ENCODE measurements at regions not wholly inside any gene's neighbourhood (a gene's known extent, or its start where the extent isn't known, plus 50 kb on each side); places are given as distances from the start of the nearest gene placed in this dataset.

GRCh38 chrX:129043138-129043537, 480.2 kb downstream of the SMARCA1 start:
- intact Hi-C loops (cut with DNase I) = no loop called here
- TF ChIP-seq EP300 (IDR thresholded peaks at IDR 0.05) = no peak
- H3K9me3 ChIP-seq = no peaks in the 10 kb centered on the region
- WGBS, 2 donors = 91 to 94% methylated on average over 11 of the region's 11 CpGs
- no peaks in the 10 kb centered on the region for H3K27me3 ChIP-seq
- H3K4me1 ChIP-seq = no peaks in the 10 kb centered on the region
- no peak overlapping the region for H3K27ac ChIP-seq
- no peak overlapping the region for H3K4me3 ChIP-seq
- H3K36me3 ChIP-seq = no peaks in the 10 kb centered on the region
- DNase-seq = no peak

DNA sequence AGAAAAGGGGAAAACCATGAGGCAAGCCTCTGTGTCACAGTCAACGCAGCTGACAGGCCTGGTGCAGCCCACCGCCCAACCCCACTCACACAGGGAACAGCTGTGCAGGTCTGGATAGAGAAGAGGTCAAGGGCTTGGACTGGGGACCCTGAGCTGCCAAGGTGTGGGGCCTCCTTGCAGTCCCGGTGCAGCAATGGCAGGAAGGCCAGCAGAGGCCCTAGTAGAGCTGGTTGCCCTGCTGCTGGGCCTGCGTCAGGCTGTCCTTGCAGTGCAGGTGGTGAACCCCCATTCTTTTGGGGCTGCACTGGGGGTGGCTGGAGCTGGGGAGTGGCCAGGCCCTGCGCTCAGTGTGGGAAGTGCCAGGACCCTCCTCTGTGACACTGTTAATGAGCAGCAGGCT, 482.0 kb downstream of the SMARCA1 start:
- no peak for DNase-seq
- Histone ChIP-seq H3K4me1 (no peaks in the 10 kb centered on the region), H3K9me3 (no peaks in the 10 kb centered on the region), H3K27ac (no peak overlapping the region), H3K27me3 (no peaks in the 10 kb centered on the region), H3K36me3 (no peaks in the 10 kb centered on the region), H3K4me3 (no peak overlapping the region)
- intact Hi-C loops (cut with DNase I) = no loop called here
- TF ChIP-seq POLR2A (IDR thresholded peaks at IDR 0.05) = no peak
- TF ChIP-seq EP300 (IDR thresholded peaks at IDR 0.05) = no peak
- TF ChIP-seq, protein P1, sequence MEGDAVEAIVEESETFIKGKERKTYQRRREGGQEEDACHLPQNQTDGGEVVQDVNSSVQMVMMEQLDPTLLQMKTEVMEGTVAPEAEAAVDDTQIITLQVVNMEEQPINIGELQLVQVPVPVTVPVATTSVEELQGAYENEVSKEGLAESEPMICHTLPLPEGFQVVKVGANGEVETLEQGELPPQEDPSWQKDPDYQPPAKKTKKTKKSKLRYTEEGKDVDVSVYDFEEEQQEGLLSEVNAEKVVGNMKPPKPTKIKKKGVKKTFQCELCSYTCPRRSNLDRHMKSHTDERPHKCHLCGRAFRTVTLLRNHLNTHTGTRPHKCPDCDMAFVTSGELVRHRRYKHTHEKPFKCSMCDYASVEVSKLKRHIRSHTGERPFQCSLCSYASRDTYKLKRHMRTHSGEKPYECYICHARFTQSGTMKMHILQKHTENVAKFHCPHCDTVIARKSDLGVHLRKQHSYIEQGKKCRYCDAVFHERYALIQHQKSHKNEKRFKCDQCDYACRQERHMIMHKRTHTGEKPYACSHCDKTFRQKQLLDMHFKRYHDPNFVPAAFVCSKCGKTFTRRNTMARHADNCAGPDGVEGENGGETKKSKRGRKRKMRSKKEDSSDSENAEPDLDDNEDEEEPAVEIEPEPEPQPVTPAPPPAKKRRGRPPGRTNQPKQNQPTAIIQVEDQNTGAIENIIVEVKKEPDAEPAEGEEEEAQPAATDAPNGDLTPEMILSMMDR (IDR thresholded peaks at IDR 0.05) = no peak
- TF ChIP-seq POLR2AphosphoS5 (IDR thresholded peaks at IDR 0.05) = no peak
- WGBS, 2 donors = 82% methylated on average over 5 of the region's 5 CpGs

GRCh38 chrX:129040124-129040523, 483.2 kb downstream of the SMARCA1 start:
- Histone ChIP-seq H3K36me3 (no peaks in the 10 kb centered on the region), H3K27ac (no peak overlapping the region), H3K9me3 (no peaks in the 10 kb centered on the region), H3K4me3 (no peak overlapping the region), H3K4me1 (no peaks in the 10 kb centered on the region), H3K27me3 (no peaks in the 10 kb centered on the region)
- no peak for DNase-seq
- 77 to 84% methylated on average over 5 of the region's 5 CpGs for WGBS, 2 donors
- intact Hi-C loops (cut with DNase I) = no loop called here
- TF ChIP-seq, protein P1 (IDR thresholded peaks at IDR 0.05) = no peak
- TF ChIP-seq EP300 (IDR thresholded peaks at IDR 0.05) = no peak
- no peak for TF ChIP-seq POLR2AphosphoS5 (IDR thresholded peaks at IDR 0.05)
- TF ChIP-seq POLR2A (IDR thresholded peaks at IDR 0.05) = no peak

GRCh38 chrX:129039176-129039575, 484.1 kb downstream of the SMARCA1 start:
- TF ChIP-seq POLR2A (IDR thresholded peaks at IDR 0.05) = no peak
- H3K36me3 ChIP-seq = no peaks in the 10 kb centered on the region
- intact Hi-C loops (cut with DNase I) = no loop called here
- H3K9me3 ChIP-seq = no peaks in the 10 kb centered on the region
- no peak overlapping the region for H3K27ac ChIP-seq
- WGBS, 2 donors = 78 to 82% methylated on average over 7 of the region's 7 CpGs
- H3K4me1 ChIP-seq = no peaks in the 10 kb centered on the region
- no peak for DNase-seq
- H3K27me3 ChIP-seq = no peaks in the 10 kb centered on the region
- H3K4me3 ChIP-seq = no peak overlapping the region

DNA sequence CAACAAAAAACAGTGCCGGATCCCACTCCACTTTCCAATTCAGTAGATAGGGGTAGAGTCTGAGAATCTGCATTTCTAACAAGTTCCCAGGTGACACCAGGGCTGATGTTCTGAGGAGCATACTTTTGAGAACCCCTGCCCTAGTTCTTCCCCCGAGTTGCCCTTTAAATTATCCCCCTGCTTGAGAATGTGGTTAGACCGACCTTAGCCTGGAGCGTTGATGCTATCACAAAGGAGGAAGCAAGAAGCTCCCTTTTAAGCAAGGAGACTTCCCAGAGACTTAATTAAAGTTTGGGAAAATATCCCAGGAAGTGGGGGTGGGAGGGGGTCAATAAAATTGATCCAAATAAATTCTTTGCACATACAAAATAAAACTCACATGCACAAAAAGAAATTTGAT, 485.9 kb downstream of the SMARCA1 start:
- TF ChIP-seq POLR2AphosphoS5 (IDR thresholded peaks at IDR 0.05) = no peak
- TF ChIP-seq EP300 (IDR thresholded peaks at IDR 0.05) = no peak
- no peak for TF ChIP-seq POLR2A (IDR thresholded peaks at IDR 0.05)
- TF ChIP-seq, protein P1 (IDR thresholded peaks at IDR 0.05) = no peak
- WGBS, 2 donors = 67 to 82% methylated on average over 4 of the region's 4 CpGs
- DNase-seq = no peak

DNA sequence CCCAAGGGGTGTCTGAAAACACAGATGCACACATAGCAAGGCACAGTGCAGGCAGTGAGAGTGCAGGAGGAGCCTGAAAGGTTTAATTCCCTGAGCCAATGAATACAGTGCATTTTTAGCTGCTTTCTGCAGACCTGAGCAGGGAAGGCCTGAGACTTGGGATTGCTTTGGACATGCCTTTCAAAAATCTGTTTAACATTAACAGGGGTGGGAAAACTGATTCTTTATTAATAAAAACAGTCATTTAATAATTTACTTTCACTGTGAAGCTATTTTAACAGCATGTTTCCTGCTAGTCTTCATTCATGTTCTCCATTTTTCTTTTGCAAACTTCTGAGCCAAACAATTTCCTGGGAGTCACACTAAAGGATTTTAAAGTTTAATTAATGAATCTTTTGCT, 488.1 kb downstream of the SMARCA1 start:
- no peaks in the 10 kb centered on the region for H3K4me1 ChIP-seq
- H3K9me3 ChIP-seq = no peaks in the 10 kb centered on the region
- H3K27me3 ChIP-seq = no peaks in the 10 kb centered on the region
- TF ChIP-seq, protein P1 (IDR thresholded peaks at IDR 0.05) = no peak
- TF ChIP-seq EP300 (IDR thresholded peaks at IDR 0.05) (no peak), POLR2A (IDR thresholded peaks at IDR 0.05) (no peak), POLR2AphosphoS5 (IDR thresholded peaks at IDR 0.05) (no peak)
- DNase-seq = no peak
- no peak overlapping the region for H3K4me3 ChIP-seq
- no peaks in the 10 kb centered on the region for H3K36me3 ChIP-seq
- H3K27ac ChIP-seq = no peak overlapping the region
- intact Hi-C loops (cut with DNase I) = no loop called here

More for the DNA sequence above, 485.9 kb downstream of the SMARCA1 start:
- no peak overlapping the region for H3K4me3 ChIP-seq
- no peaks in the 10 kb centered on the region for H3K4me1 ChIP-seq
- H3K27ac ChIP-seq = no peak overlapping the region
- H3K27me3 ChIP-seq = no peaks in the 10 kb centered on the region
- no peaks in the 10 kb centered on the region for H3K36me3 ChIP-seq
- H3K9me3 ChIP-seq = no peaks in the 10 kb centered on the region
- intact Hi-C loops (cut with DNase I) = no loop called here

Measured in sigmoid colon (tissue), 6 donors.